OCI-LY3 (cell line): ENCODE measurements at regions not wholly inside any gene's neighbourhood (a gene's known extent, or its start where the extent isn't known, plus 50 kb on each side); places are given as distances from the start of the nearest gene placed in this dataset.

Source experiments
- EZH2phosphoT487 ChIP-seq: fragments of 200-600 bp; shearing (Covaris generic); IDR thresholded peaks from 2 replicates; pipeline ENCODE4 v1.6.1; 2018; ENCODE audit warnings: antibody characterized with exemption, mixed run types, low read depth
- TF ChIP-seq, protein P1 (sequence below): fragments of 200-600, 300-600 bp; sonication (generic); IDR thresholded peaks from 2 replicates; pipeline ENCODE4 v1.5.1; 2014; ENCODE audit warnings: antibody characterized with exemption, low read length, low read depth

DNA sequence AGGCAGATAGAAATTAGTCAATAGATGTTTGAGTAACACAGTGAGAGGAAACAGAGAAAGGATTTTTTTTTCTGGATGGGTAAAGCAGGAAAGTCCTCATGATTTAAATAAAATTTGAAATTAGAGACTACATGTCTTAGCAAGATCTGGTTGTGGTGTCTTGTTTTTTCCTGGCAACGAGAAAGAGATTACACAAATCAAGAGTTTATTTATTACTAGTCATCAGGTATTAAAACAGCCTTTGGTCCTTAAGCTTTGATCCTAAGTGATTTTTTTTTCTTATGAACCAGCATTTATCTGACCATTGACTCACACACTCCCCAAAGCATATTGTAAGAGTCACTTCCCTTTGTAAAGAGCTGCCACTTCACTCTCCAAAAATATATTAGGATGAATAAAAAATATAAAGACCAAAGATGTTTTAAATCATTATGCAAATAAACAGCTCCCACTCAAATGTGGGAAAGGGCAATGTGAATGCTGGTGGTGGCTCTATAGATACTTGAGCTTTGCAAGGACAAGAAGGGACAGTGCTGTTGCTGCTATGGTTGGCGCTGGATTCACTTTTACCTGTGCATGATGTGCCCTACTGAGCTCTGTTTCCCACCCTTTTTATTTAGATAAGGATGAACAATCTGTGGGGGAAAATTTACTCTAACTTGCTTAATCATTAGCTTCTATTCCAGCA is 1726.5 kb downstream of the MAT2B start:
- TF ChIP-seq, protein P1, sequence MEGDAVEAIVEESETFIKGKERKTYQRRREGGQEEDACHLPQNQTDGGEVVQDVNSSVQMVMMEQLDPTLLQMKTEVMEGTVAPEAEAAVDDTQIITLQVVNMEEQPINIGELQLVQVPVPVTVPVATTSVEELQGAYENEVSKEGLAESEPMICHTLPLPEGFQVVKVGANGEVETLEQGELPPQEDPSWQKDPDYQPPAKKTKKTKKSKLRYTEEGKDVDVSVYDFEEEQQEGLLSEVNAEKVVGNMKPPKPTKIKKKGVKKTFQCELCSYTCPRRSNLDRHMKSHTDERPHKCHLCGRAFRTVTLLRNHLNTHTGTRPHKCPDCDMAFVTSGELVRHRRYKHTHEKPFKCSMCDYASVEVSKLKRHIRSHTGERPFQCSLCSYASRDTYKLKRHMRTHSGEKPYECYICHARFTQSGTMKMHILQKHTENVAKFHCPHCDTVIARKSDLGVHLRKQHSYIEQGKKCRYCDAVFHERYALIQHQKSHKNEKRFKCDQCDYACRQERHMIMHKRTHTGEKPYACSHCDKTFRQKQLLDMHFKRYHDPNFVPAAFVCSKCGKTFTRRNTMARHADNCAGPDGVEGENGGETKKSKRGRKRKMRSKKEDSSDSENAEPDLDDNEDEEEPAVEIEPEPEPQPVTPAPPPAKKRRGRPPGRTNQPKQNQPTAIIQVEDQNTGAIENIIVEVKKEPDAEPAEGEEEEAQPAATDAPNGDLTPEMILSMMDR: no peak
- TF ChIP-seq EZH2phosphoT487: no peak
